NCI-H2227 (cell line): ENCODE measurements at regions not wholly inside any gene's neighbourhood (a gene's known extent, or its start where the extent isn't known, plus 50 kb on each side); places are given as distances from the start of the nearest gene placed in this dataset.
"Not testable (repeated sequence)": the region's sequence is repeated elsewhere in the genome, so short reads cannot be mapped to it uniquely, and the experiment has no call there.

Experiments
- DNase-seq: peaks from one replicate; lab custom pipeline; 2025; ENCODE audit not compliant: unreplicated experiment; lab: John Stamatoyannopoulos, UW

- DNase-seq, result not testable (repeated sequence)
Observed at GRCh38 chr2:181737302-181737701, 57.0 kb upstream of the NEUROD1 start.

GRCh38 chr2:181738074-181738473 lies 57.8 kb upstream of the NEUROD1 start:
- DNase-seq, result peak; percentile 15

GRCh38 chr2:181738563-181738962 lies 58.2 kb upstream of the NEUROD1 start:
- DNase-seq, result no peak

- DNase-seq, result no peak
Observed at GRCh38 chr2:181741756-181742155, 61.4 kb upstream of the NEUROD1 start.

GRCh38 chr2:181742361-181742760 lies 62.0 kb upstream of the NEUROD1 start:
- no peak for DNase-seq

- peak; percentile 65 for DNase-seq
Observed at GRCh38 chr2:181742922-181743722, 62.8 kb upstream of the NEUROD1 start.

GRCh38 chr2:181743723-181744031 lies 63.4 kb upstream of the NEUROD1 start:
- no peak for DNase-seq

- DNase-seq, result no peak
Observed at GRCh38 chr2:181745796-181746540, 65.7 kb upstream of the NEUROD1 start.

GRCh38 chr2:181746844-181747243 lies 66.5 kb upstream of the NEUROD1 start:
- DNase-seq, result no peak

- no peak for DNase-seq
Observed at GRCh38 chr2:181750305-181750704, 70.0 kb upstream of the NEUROD1 start.

- no peak for DNase-seq
Observed at GRCh38 chr2:181751266-181752030, 71.1 kb upstream of the NEUROD1 start.

- no peak for DNase-seq
Observed at GRCh38 chr2:181752301-181752700, 72.0 kb upstream of the NEUROD1 start.

- no peak for DNase-seq
Observed at GRCh38 chr2:181753686-181754085, 73.4 kb upstream of the NEUROD1 start.

- no peak for DNase-seq
Observed at GRCh38 chr2:181754105-181754504, 73.8 kb upstream of the NEUROD1 start.

GRCh38 chr2:181755181-181755580 lies 74.9 kb upstream of the NEUROD1 start:
- no peak for DNase-seq

GRCh38 chr2:181760521-181760920 lies 80.2 kb upstream of the NEUROD1 start:
- no peak for DNase-seq

- DNase-seq, result no peak
Observed at GRCh38 chr2:181761175-181761574, 80.9 kb upstream of the NEUROD1 start.

GRCh38 chr2:181762000-181762399 lies 81.7 kb upstream of the NEUROD1 start:
- no peak for DNase-seq

- no peak for DNase-seq
Observed at GRCh38 chr2:181762848-181763247, 82.5 kb upstream of the NEUROD1 start.

GRCh38 chr2:181763423-181763822 lies 83.1 kb upstream of the NEUROD1 start:
- no peak for DNase-seq

- DNase-seq, result no peak
Observed at GRCh38 chr2:181764095-181764963, 84.0 kb upstream of the NEUROD1 start.
